Mesothelial cell of epicardium (in vitro differentiated cells): ENCODE measurements at regions not wholly inside any gene's neighbourhood (a gene's known extent, or its start where the extent isn't known, plus 50 kb on each side); places are given as distances from the start of the nearest gene placed in this dataset.

Experiments used
- DNase-seq, 2 experiments: peaks; one replicate each; pipeline ENCODE4 v3.0.0; 2021; ENCODE audit warnings: low spot score in 2 of 2; ENCODE audit not compliant: unreplicated experiment in 2 of 2
- H3K27ac Mint-ChIP-seq: 2 replicates; pipeline ENCODE4 v1.8.0; 2021; ENCODE audit warnings: mixed read lengths
- H3K27me3 Mint-ChIP-seq: 2 replicates; pipeline ENCODE4 v1.8.0; 2021; ENCODE audit warnings: low read depth, mixed read lengths
- H3K36me3 Mint-ChIP-seq: 2 replicates; pipeline ENCODE4 v1.8.0; 2021; ENCODE audit warnings: mixed read lengths
- H3K4me1 Mint-ChIP-seq: 2 replicates; pipeline ENCODE4 v1.8.0; 2021; ENCODE audit warnings: mixed read lengths
- H3K4me3 Mint-ChIP-seq: 2 replicates; pipeline ENCODE4 v1.8.0; 2021; ENCODE audit warnings: mild to moderate bottlenecking, moderate library complexity, mixed read lengths
- H3K9me3 Mint-ChIP-seq: 2 replicates; pipeline ENCODE4 v1.8.0; 2021; ENCODE audit warnings: mixed read lengths
- CTCF ChIP-seq: fragments of 200-600 bp; sonication (generic); IDR thresholded peaks from one replicate; pipeline ENCODE4 v1.5.0; 2021; ENCODE audit warnings: antibody characterized with exemption; ENCODE audit not compliant: unreplicated experiment

GRCh38 chr6:120556491-120556890, 777.8 kb downstream of the TBC1D32 start:
- Mint-ChIP-seq H3K4me1 (no peaks in the 10 kb centered on the region), H3K36me3 (no peaks in the 10 kb centered on the region), H3K9me3 (no peaks in the 10 kb centered on the region), H3K27me3 (peaks cover 2% of the 10 kb centered on the region), H3K4me3 (no peak overlapping the region), H3K27ac (no peak overlapping the region)
- no peak for TF ChIP-seq CTCF
- no peak for DNase-seq

- Mint-ChIP-seq H3K4me1 (peaks cover 3% of the 10 kb centered on the region), H3K4me3 (no peak overlapping the region), H3K9me3 (no peaks in the 10 kb centered on the region), H3K27ac (no peak overlapping the region), H3K27me3 (no peaks in the 10 kb centered on the region), H3K36me3 (no peaks in the 10 kb centered on the region)
- no peak for DNase-seq
- TF ChIP-seq CTCF: no peak
Observed at GRCh38 chr6:120553353-120553752, 780.9 kb downstream of the TBC1D32 start.

- no peaks in the 10 kb centered on the region for H3K9me3 Mint-ChIP-seq
- H3K4me1 Mint-ChIP-seq: peaks cover 3% of the 10 kb centered on the region
- TF ChIP-seq CTCF: no peak
- H3K27ac Mint-ChIP-seq: no peak overlapping the region
- DNase-seq: no peak
- H3K4me3 Mint-ChIP-seq: no peak overlapping the region
- H3K36me3 Mint-ChIP-seq: no peaks in the 10 kb centered on the region
- H3K27me3 Mint-ChIP-seq: peaks cover 2% of the 10 kb centered on the region
Observed at GRCh38 chr6:120545353-120545752, 788.9 kb downstream of the TBC1D32 start.

- Mint-ChIP-seq H3K4me1 (no peaks in the 10 kb centered on the region), H3K4me3 (no peak overlapping the region), H3K36me3 (peaks cover 3% of the 10 kb centered on the region), H3K9me3 (peaks cover 16% of the 10 kb centered on the region), H3K27me3 (no peaks in the 10 kb centered on the region), H3K27ac (no peak overlapping the region)
- no peak for TF ChIP-seq CTCF
- DNase-seq: no peak
Observed at GRCh38 chr6:120534954-120535353, 799.3 kb downstream of the TBC1D32 start.

- Mint-ChIP-seq H3K36me3 (no peaks in the 10 kb centered on the region), H3K4me3 (no peak overlapping the region), H3K27ac (no peak overlapping the region), H3K27me3 (no peaks in the 10 kb centered on the region), H3K9me3 (no peaks in the 10 kb centered on the region), H3K4me1 (no peaks in the 10 kb centered on the region)
- no peak for DNase-seq
- no peak for TF ChIP-seq CTCF
Observed at GRCh38 chr6:120526576-120526975, 807.7 kb downstream of the TBC1D32 start.

GRCh38 chr6:120514544-120514943, 819.7 kb downstream of the TBC1D32 start:
- Mint-ChIP-seq H3K4me1 (no peaks in the 10 kb centered on the region), H3K4me3 (no peak overlapping the region), H3K36me3 (no peaks in the 10 kb centered on the region), H3K9me3 (peaks cover 11% of the 10 kb centered on the region), H3K27me3 (no peaks in the 10 kb centered on the region), H3K27ac (no peak overlapping the region)
- no peak for DNase-seq
- TF ChIP-seq CTCF: no peak
